ENCODE measurements at regions not wholly inside any gene's neighbourhood (a gene's known extent, or its start where the extent isn't known, plus 50 kb on each side); places are given as distances from the start of the nearest gene placed in this dataset.
A peak's percentile ranks its signal among the peaks of the same experiment; 100 is the strongest.

GRCh38 chr18:21943456-21943855 is 202.9 kb downstream of the MIB1 start:
- no peak overlapping the region for H3K27ac ChIP-seq
- H3K36me3 ChIP-seq, result no peaks in the 10 kb centered on the region
- no peak overlapping the region for H3K4me3 ChIP-seq
- no peaks in the 10 kb centered on the region for H3K27me3 ChIP-seq
- WGBS, 2 donors, result 63 to 87% methylated on average over 4 of the region's 4 CpGs
- H3K4me1 ChIP-seq, result no peaks in the 10 kb centered on the region
- intact Hi-C loops (cut with DNase I), result no loop called here
- TF ChIP-seq CTCF (IDR thresholded peaks at IDR 0.05) (no peak), EP300 (IDR thresholded peaks at IDR 0.05) (no peak), POLR2AphosphoS5 (IDR thresholded peaks at IDR 0.05) (no peak), POLR2A (IDR thresholded peaks at IDR 0.05) (no peak)
- DNase-seq, result no peak
- H3K9me3 ChIP-seq, result no peaks in the 10 kb centered on the region

GRCh38 chr18:21949326-21950015 is 208.9 kb downstream of the MIB1 start:
- no peak overlapping the region for H3K27ac ChIP-seq
- H3K36me3 ChIP-seq, result no peaks in the 10 kb centered on the region
- H3K4me3 ChIP-seq, result no peak overlapping the region
- 20 to 57% methylated on average over 8 of the region's 8 CpGs for WGBS, 2 donors
- TF ChIP-seq EP300 (IDR thresholded peaks at IDR 0.05) (no peak), POLR2AphosphoS5 (IDR thresholded peaks at IDR 0.05) (no peak), CTCF (IDR thresholded peaks at IDR 0.05) (no peak), POLR2A (IDR thresholded peaks at IDR 0.05) (no peak)
- intact Hi-C loops (cut with DNase I), result no loop called here
- no peaks in the 10 kb centered on the region for H3K27me3 ChIP-seq
- H3K9me3 ChIP-seq, result no peaks in the 10 kb centered on the region
- no peak for DNase-seq
- no peaks in the 10 kb centered on the region for H3K4me1 ChIP-seq

- TF ChIP-seq CTCF (IDR thresholded peaks at IDR 0.05) (peak; percentile 38 to 88 (median 70)), POLR2A (IDR thresholded peaks at IDR 0.05) (no peak)
- Histone ChIP-seq H3K4me1 (peaks cover 0 to 3% (median 0%) of the 10 kb centered on the region in 4 donors), H3K27ac (no peak overlapping the region), H3K4me3 (no peak overlapping the region), H3K27me3 (no peaks in the 10 kb centered on the region), H3K9me3 (no peaks in the 10 kb centered on the region), H3K36me3 (no peaks in the 10 kb centered on the region)
- WGBS, 2 donors, result 42 to 44% methylated on average over 8 of the region's 8 CpGs
- DNase-seq, result peak; percentile 79
- intact Hi-C loops (cut with DNase I), result loop anchor here (5.0 kb wide), 4 partner anchors 39 to 764 kb away; no protein-coding TSS in a partner anchor
Observed at GRCh38 chr18:21955757-21956652, 213.4 kb upstream of the GATA6 start.

GRCh38 chr18:21958263-21958662 is 211.1 kb upstream of the GATA6 start:
- DNase-seq, result no peak
- intact Hi-C loops (cut with DNase I), result loop anchor here (5.0 kb wide), 4 partner anchors 41 to 766 kb away; no protein-coding TSS in a partner anchor
- TF ChIP-seq POLR2AphosphoS5 (IDR thresholded peaks at IDR 0.05) (no peak), CTCF (IDR thresholded peaks at IDR 0.05) (no peak), POLR2A (IDR thresholded peaks at IDR 0.05) (no peak), EP300 (IDR thresholded peaks at IDR 0.05) (no peak)
- 82 to 87% methylated on average over 8 of the region's 8 CpGs for whole genome bisulfite sequencing, 2 donors
- H3K36me3 ChIP-seq, result no peaks in the 10 kb centered on the region
- H3K4me1 ChIP-seq, result peaks cover 0 to 3% (median 0%) of the 10 kb centered on the region in 4 donors
- H3K4me3 ChIP-seq, result no peak overlapping the region
- no peaks in the 10 kb centered on the region for H3K27me3 ChIP-seq
- H3K27ac ChIP-seq, result no peak overlapping the region
- no peaks in the 10 kb centered on the region for H3K9me3 ChIP-seq
